ENCODE measurements at regions not wholly inside any gene's neighbourhood (a gene's known extent, or its start where the extent isn't known, plus 50 kb on each side); places are given as distances from the start of the nearest gene placed in this dataset.

DNA sequence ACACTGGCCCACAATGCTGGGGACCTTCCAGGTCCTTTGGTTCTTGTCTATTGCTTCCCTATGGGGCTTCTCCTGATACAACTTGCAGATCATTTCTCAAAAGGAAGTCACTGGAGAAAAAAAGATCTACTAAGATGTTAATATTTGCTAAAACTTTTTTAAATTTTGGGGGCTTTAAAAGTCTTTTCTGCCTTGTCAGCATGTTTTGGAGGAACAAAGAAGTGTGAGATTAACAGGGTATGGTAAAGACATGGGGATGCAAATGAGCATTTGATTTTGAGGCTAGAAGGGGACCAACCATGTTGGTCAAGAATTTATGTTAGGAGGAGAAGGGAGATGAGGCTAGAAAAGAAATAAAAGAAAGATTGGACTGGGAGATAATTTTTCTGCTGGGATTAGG, 515.4 kb downstream of the HTR7 start:
- peaks cover 13% of the 10 kb centered on the region for H3K27me3 Mint-ChIP-seq (ENCODE audit: low read depth)
- DNase-seq (ENCODE audit: low read depth, low spot score): no peak
- no peak overlapping the region for H3K27ac Mint-ChIP-seq (ENCODE audit: unreplicated experiment)
- TF ChIP-seq, protein P1, sequence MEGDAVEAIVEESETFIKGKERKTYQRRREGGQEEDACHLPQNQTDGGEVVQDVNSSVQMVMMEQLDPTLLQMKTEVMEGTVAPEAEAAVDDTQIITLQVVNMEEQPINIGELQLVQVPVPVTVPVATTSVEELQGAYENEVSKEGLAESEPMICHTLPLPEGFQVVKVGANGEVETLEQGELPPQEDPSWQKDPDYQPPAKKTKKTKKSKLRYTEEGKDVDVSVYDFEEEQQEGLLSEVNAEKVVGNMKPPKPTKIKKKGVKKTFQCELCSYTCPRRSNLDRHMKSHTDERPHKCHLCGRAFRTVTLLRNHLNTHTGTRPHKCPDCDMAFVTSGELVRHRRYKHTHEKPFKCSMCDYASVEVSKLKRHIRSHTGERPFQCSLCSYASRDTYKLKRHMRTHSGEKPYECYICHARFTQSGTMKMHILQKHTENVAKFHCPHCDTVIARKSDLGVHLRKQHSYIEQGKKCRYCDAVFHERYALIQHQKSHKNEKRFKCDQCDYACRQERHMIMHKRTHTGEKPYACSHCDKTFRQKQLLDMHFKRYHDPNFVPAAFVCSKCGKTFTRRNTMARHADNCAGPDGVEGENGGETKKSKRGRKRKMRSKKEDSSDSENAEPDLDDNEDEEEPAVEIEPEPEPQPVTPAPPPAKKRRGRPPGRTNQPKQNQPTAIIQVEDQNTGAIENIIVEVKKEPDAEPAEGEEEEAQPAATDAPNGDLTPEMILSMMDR (conservative IDR thresholded peaks at IDR 0.05): no peak
- H3K4me1 Mint-ChIP-seq: no peaks in the 10 kb centered on the region
- H3K9me3 Mint-ChIP-seq: no peaks in the 10 kb centered on the region
- H3K4me3 Mint-ChIP-seq: no peak overlapping the region
- H3K36me3 Mint-ChIP-seq (ENCODE audit: low read depth): no peaks in the 10 kb centered on the region

DNA sequence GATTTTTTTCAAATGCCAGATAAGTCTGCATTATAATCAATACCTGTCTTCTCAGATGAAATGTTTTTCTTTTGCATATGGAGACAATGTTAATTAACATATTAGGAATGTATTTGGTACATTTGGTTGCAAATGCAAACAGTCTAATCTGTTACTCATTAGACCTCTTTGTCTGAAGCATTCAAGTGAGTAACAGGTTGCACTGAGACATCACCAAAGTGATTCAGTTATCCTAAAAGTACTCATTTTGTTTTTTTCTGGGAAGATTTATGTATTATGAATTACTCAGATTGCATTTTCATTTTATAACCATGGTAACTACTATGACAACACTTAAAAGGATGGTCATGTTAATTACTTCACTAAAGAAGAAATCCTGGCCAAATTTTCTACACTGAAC, 513.6 kb downstream of the HTR7 start:
- Mint-ChIP-seq H3K4me3 (no peak overlapping the region), H3K4me1 (no peaks in the 10 kb centered on the region), H3K9me3 (no peaks in the 10 kb centered on the region), H3K27me3 (ENCODE audit: low read depth) (peaks cover 18% of the 10 kb centered on the region), H3K36me3 (ENCODE audit: low read depth) (no peaks in the 10 kb centered on the region), H3K27ac (ENCODE audit: unreplicated experiment) (no peak overlapping the region)
- TF ChIP-seq, protein P1 (conservative IDR thresholded peaks at IDR 0.05): no peak
- no peak for DNase-seq (ENCODE audit: low read depth, low spot score)

DNA sequence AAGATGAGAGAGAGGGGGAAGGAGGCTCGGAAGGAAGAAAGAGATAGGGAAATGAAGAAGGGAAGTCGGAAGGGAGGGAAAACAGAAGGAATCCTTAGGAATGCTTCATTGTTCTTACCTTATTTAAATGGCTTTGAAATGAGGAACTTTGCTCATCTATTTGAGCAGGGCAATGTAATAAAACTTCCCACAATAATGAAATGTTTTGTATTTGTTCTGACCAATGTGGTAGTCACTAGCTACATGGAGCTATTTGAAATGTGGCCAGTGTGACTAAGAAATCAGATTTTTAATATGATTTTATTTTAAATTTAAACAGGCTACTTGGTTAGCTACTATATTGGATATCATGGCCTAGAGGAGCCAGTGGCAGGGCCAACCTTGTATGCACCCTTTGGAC, 510.6 kb downstream of the HTR7 start:
- H3K9me3 Mint-ChIP-seq: no peaks in the 10 kb centered on the region
- H3K27ac Mint-ChIP-seq (ENCODE audit: unreplicated experiment): no peak overlapping the region
- H3K36me3 Mint-ChIP-seq (ENCODE audit: low read depth): no peaks in the 10 kb centered on the region
- DNase-seq (ENCODE audit: low read depth, low spot score): no peak
- H3K4me3 Mint-ChIP-seq: no peak overlapping the region
- H3K27me3 Mint-ChIP-seq (ENCODE audit: low read depth): peaks cover 20% of the 10 kb centered on the region
- no peaks in the 10 kb centered on the region for H3K4me1 Mint-ChIP-seq
- TF ChIP-seq, protein P1 (conservative IDR thresholded peaks at IDR 0.05): no peak

DNA sequence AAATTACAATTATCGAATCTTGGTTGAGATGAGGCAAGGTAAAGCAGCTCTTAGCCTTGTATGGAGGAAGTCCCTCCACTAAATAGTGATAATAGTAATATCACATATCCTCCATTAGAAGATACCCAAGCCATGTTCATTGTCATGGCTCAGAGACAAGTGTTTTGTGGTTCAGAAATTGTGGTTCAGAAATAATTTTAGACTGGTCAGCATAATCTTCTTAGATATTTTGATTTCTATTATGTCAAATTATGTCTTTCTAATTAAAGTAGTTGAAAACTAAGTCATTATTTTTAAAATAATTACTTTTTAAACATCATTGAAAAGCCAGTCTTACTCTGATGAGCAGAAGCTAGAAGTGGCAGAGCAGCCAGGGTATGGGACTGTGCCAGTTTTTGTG, 507.7 kb downstream of the HTR7 start:
- no peak for DNase-seq (ENCODE audit: low read depth, low spot score)
- Mint-ChIP-seq H3K27me3 (ENCODE audit: low read depth) (peaks cover 20% of the 10 kb centered on the region), H3K4me1 (no peaks in the 10 kb centered on the region), H3K27ac (ENCODE audit: unreplicated experiment) (no peak overlapping the region), H3K9me3 (no peaks in the 10 kb centered on the region), H3K4me3 (no peak overlapping the region), H3K36me3 (ENCODE audit: low read depth) (no peaks in the 10 kb centered on the region)
- TF ChIP-seq, protein P1 (conservative IDR thresholded peaks at IDR 0.05): no peak

DNA sequence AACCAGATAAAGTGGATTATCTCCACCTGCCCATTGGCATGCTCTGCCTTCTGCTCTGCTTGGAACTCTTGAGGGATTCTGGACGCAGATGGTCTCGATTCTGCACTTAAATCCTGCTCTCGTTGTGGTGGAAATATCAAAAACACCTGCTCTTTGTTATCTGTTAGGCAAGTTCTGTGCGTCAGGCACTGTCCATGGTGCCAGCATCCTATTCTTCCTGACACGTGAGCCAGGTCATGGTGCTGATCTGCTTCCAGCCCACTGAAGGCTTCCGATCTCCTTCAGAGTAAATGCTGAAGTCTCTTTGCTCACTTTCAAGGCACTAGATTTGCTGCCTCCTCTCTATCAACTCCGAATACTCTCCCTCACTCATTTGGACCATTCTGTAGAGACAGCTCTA, 505.6 kb downstream of the HTR7 start:
- TF ChIP-seq, protein P1 (conservative IDR thresholded peaks at IDR 0.05): no peak
- Mint-ChIP-seq H3K27ac (ENCODE audit: unreplicated experiment) (no peak overlapping the region), H3K4me3 (no peak overlapping the region), H3K4me1 (no peaks in the 10 kb centered on the region), H3K36me3 (ENCODE audit: low read depth) (no peaks in the 10 kb centered on the region), H3K27me3 (ENCODE audit: low read depth) (peaks cover 11% of the 10 kb centered on the region), H3K9me3 (no peaks in the 10 kb centered on the region)
- DNase-seq (ENCODE audit: low read depth, low spot score): no peak

DNA sequence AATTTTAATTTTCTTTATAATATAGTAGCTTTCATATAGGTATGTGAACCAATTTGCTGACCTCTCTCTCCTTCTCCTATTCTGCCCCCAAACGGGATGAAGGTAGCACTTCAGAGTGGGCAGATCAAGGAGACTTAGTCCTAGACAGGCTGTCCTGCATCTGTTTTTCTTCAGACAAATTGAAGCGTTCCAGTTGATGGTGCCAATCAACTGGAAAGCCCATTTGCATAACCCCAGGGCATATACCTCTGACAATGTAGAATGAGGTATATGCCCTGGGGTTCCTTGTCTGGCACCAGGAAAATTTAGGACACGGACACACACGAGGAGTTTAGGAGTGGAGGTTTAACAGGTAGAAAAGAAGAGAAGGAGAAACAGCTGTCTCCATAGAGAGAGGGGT, 502.9 kb downstream of the HTR7 start:
- H3K4me3 Mint-ChIP-seq: no peak overlapping the region
- DNase-seq (ENCODE audit: low read depth, low spot score): no peak
- H3K9me3 Mint-ChIP-seq: no peaks in the 10 kb centered on the region
- TF ChIP-seq, protein P1 (conservative IDR thresholded peaks at IDR 0.05): no peak
- H3K27me3 Mint-ChIP-seq (ENCODE audit: low read depth): peaks cover 6% of the 10 kb centered on the region
- no peak overlapping the region for H3K27ac Mint-ChIP-seq (ENCODE audit: unreplicated experiment)
- no peaks in the 10 kb centered on the region for H3K36me3 Mint-ChIP-seq (ENCODE audit: low read depth)
- no peaks in the 10 kb centered on the region for H3K4me1 Mint-ChIP-seq

Measured in neural crest cell (in vitro differentiated cells).